IMR-90 (cell line): ENCODE measurements at regions not wholly inside any gene's neighbourhood (a gene's known extent, or its start where the extent isn't known, plus 50 kb on each side); places are given as distances from the start of the nearest gene placed in this dataset.

Source experiments
- ATAC-seq: fragments of 200-7000 bp; cut with Tn5 transposase; 2 replicates; pipeline ENCODE4 v1.9.1; 2020; ENCODE audit warnings: low read depth, mild to moderate bottlenecking, moderate library complexity
- BruUV-seq: library from RNA; stranded (reverse); fragments of 400-500 nt; replicated peaks from 2 replicates; lab custom pipeline; 2021; lab: Mats Ljungman, UMichigan
- CTCF ChIA-PET: fragments of 300-600 bp; formaldehyde crosslinking; extraction: SDS; loops from one replicate; lab custom pipeline; 2021; ENCODE audit warnings: antibody characterized with exemption; lab: Yijun Ruan, JAX
- POLR2A ChIA-PET: fragments of 300-600 bp; sonication (Branson Sonifier 250); formaldehyde crosslinking; loops from one replicate; lab custom pipeline; 2022; ENCODE audit warnings: antibody characterized with exemption; ENCODE audit not compliant: unreplicated experiment; lab: Charles Lee
- DNase-seq: peaks from one replicate; pipeline ENCODE4 v3.0.0; 2013
- H2AFZ ChIP-seq: replicated peaks from 2 replicates; pipeline ENCODE3; 2013; ENCODE audit warnings: low read length, mild to moderate bottlenecking; ENCODE audit not compliant: poor library complexity
- H2AK5ac ChIP-seq: 2 replicates; pipeline ENCODE4 v1.6.1; 2013; ENCODE audit warnings: low read depth, low read length, inconsistent platforms
- H2AK9ac ChIP-seq: replicated peaks from 2 replicates; pipeline ENCODE3; 2013; ENCODE audit warnings: mild to moderate bottlenecking, low read depth, low read length, moderate library complexity; ENCODE audit not compliant: poor library complexity
- H2BK120ac ChIP-seq: 2 replicates; pipeline ENCODE4 v1.6.1; 2013; ENCODE audit warnings: low read depth, low read length, inconsistent platforms
- H2BK15ac ChIP-seq: 3 replicates; pipeline ENCODE4 v1.6.1; 2013; ENCODE audit warnings: low read depth, low read length, inconsistent platforms
- H2BK20ac ChIP-seq: 2 replicates; pipeline ENCODE4 v1.6.1; 2013; ENCODE audit warnings: low read depth, mild to moderate bottlenecking, inconsistent platforms, low read length, moderate library complexity
- H2BK5ac ChIP-seq: 2 replicates; pipeline ENCODE4 v1.6.1; 2013; ENCODE audit warnings: mild to moderate bottlenecking, low read depth, low read length, inconsistent platforms; ENCODE audit not compliant: poor library complexity, severe bottlenecking
- H3K14ac ChIP-seq: replicated peaks from 2 replicates; pipeline ENCODE4 v1.6.1; 2013; ENCODE audit warnings: low read depth, low read length, inconsistent platforms
- H3K18ac ChIP-seq: 2 replicates; pipeline ENCODE4 v1.6.1; 2013; ENCODE audit warnings: low read depth, low read length, control low read depth
- H3K23ac ChIP-seq: 2 replicates; pipeline ENCODE4 v1.6.1; 2013; ENCODE audit warnings: low read depth, low read length, inconsistent platforms
- H3K27ac ChIP-seq: 2 replicates; pipeline ENCODE4 v1.5.1; 2013; ENCODE audit warnings: mild to moderate bottlenecking, control low read depth, low read length; ENCODE audit not compliant: insufficient read depth
- H3K27me3 ChIP-seq: 2 replicates; pipeline ENCODE4 v1.6.1; 2013; ENCODE audit warnings: low read length; ENCODE audit not compliant: control insufficient read depth, insufficient read depth
- H3K36me3 ChIP-seq: 2 replicates; pipeline ENCODE4 v1.6.1; 2013; ENCODE audit warnings: low read length, mixed read lengths; ENCODE audit not compliant: control insufficient read depth, insufficient read depth
- H3K4ac ChIP-seq: 2 replicates; pipeline ENCODE4 v1.6.1; 2013; ENCODE audit warnings: low read depth, low read length, inconsistent platforms
- H3K4me1 ChIP-seq: 2 replicates; pipeline ENCODE4 v1.6.1; 2013; ENCODE audit warnings: low read length, mixed read lengths; ENCODE audit not compliant: control insufficient read depth, insufficient read depth
- H3K4me2 ChIP-seq: 2 replicates; pipeline ENCODE4 v1.6.1; 2013; ENCODE audit warnings: low read depth, mild to moderate bottlenecking, control low read depth, low read length, moderate library complexity
- H3K4me3 ChIP-seq: 2 replicates; pipeline ENCODE4 v1.5.1; 2013; ENCODE audit warnings: low read depth, mild to moderate bottlenecking, control low read depth, low read length, moderate library complexity; ENCODE audit not compliant: insufficient read depth
- H3K56ac ChIP-seq: 2 replicates; pipeline ENCODE4 v1.6.1; 2013; ENCODE audit warnings: low read length, inconsistent platforms; ENCODE audit not compliant: insufficient read depth; ENCODE audit errors: extremely low read depth
- H3K79me1 ChIP-seq, 2 experiments: 2 replicates each; pipeline ENCODE4 v1.6.1; 2013; ENCODE audit warnings: low read length in 2 of 2, inconsistent platforms in 1 of 2, low read depth in 1 of 2
- H3K9ac ChIP-seq: 2 replicates; pipeline ENCODE4 v1.6.1; 2013; ENCODE audit warnings: low read depth, low read length, control low read depth
- H3K9me1 ChIP-seq: 2 replicates; pipeline ENCODE4 v1.6.1; 2013; ENCODE audit warnings: low read length, inconsistent platforms; ENCODE audit not compliant: insufficient read depth
- H3K9me3 ChIP-seq: 2 replicates; pipeline ENCODE4 v1.6.1; 2013; ENCODE audit warnings: low read length; ENCODE audit not compliant: control insufficient read depth, insufficient read depth
- H4K20me1 ChIP-seq: 2 replicates; pipeline ENCODE4 v1.6.1; 2013; ENCODE audit warnings: low read length, inconsistent platforms; ENCODE audit not compliant: insufficient read depth
- H4K5ac ChIP-seq: 2 replicates; pipeline ENCODE4 v1.6.1; 2013; ENCODE audit warnings: mild to moderate bottlenecking, low read depth, low read length, control low read depth
- H4K8ac ChIP-seq, 2 experiments: 2 replicates each; pipeline ENCODE4 v1.6.1; 2013; ENCODE audit warnings: low read depth in 2 of 2, low read length in 2 of 2, control low read depth in 1 of 2, inconsistent platforms in 1 of 2
- H4K91ac ChIP-seq: 2 replicates; pipeline ENCODE4 v1.6.1; 2013; ENCODE audit warnings: low read depth, low read length, inconsistent platforms; ENCODE audit not compliant: insufficient read depth
- CEBPB ChIP-seq: IDR thresholded peaks from 2 replicates; pipeline ENCODE4 v1.6.1; 2012; ENCODE audit warnings: low read depth, low read length, improper control_type of control experiment
- CTCF ChIP-seq: conservative IDR thresholded peaks from 2 replicates; pipeline ENCODE4 v1.5.1; 2012; ENCODE audit warnings: mild to moderate bottlenecking, low read depth, low read length, improper control_type of control experiment
- FOS ChIP-seq: fragments of 150-350 bp; IDR thresholded peaks from 2 replicates; pipeline ENCODE4 v1.6.1; 2016; ENCODE audit warnings: low read depth, low read length
- NFE2L2 ChIP-seq: fragments of 150-350 bp; IDR thresholded peaks from 2 replicates; pipeline ENCODE4 v1.6.1; 2016; ENCODE audit warnings: low read depth, mild to moderate bottlenecking, low read length
- POLR2A ChIP-seq: IDR thresholded peaks from 2 replicates; pipeline ENCODE4 v1.6.1; 2012; ENCODE audit warnings: mild to moderate bottlenecking, low read depth, low read length
- RCOR1 ChIP-seq: IDR thresholded peaks from 2 replicates; pipeline ENCODE4 v1.6.1; 2012; ENCODE audit warnings: mild to moderate bottlenecking, low read length, improper control_type of control experiment; ENCODE audit not compliant: insufficient replicate concordance
- RFX5 ChIP-seq: IDR thresholded peaks from 2 replicates; pipeline ENCODE4 v1.8.0; 2012; ENCODE audit warnings: low read depth, mild to moderate bottlenecking, low read length, moderate library complexity
- SMC3 ChIP-seq: fragments of 150-350 bp; IDR thresholded peaks from 2 replicates; pipeline ENCODE4 v1.6.1; 2016; ENCODE audit warnings: low read depth, mild to moderate bottlenecking, antibody characterized with exemption, low read length, moderate library complexity
- WGBS, 2 experiments: methylation state at CpG; one replicate each; pipeline versions ENCODE4 v1.1.5 to v1.1.7; 2013; ENCODE audit warnings: missing lambda C conversion rate in 2 of 2; ENCODE audit not compliant: insufficient read length in 1 of 2; ENCODE audit errors: extremely low coverage in 2 of 2; 5-methylcytosine and 5-hydroxymethylcytosine counted together
- dilution Hi-C: fragments of 300-500 bp; cut with HindIII; formaldehyde crosslinking; loops from one replicate; pipeline ENCODE4 v1.14.3; 2018; ENCODE audit warnings: low sequenced_read_pairs; ENCODE audit not compliant: unreplicated experiment
- in situ Hi-C: fragments of 300-500 bp; cut with MboI; formaldehyde crosslinking; loops from 3 replicates; pipeline ENCODE4 v1.14.3; 2019; ENCODE audit warnings: low sequenced_read_pairs, inconsistent platforms, mixed read lengths
- intact Hi-C: fragments of 100-400 bp; cut with micrococcal nuclease; formaldehyde crosslinking; loops from 2 replicates; pipeline ENCODE4 v1.10.0; 2022

GRCh38 chr3:189038773-189039745 lies 132.7 kb upstream of the TPRG1 start:
- H4K8ac ChIP-seq = no peak overlapping the region
- no peak overlapping the region for H2AK5ac ChIP-seq
- no peak overlapping the region for H3K4ac ChIP-seq
- no peaks in the 10 kb centered on the region for H4K20me1 ChIP-seq
- no peak overlapping the region for H4K91ac ChIP-seq
- intact Hi-C loops = no loop called here
- no peaks in the 10 kb centered on the region for H3K36me3 ChIP-seq
- no peak overlapping the region for H2AK9ac ChIP-seq
- H3K9ac ChIP-seq = no peak overlapping the region
- H3K27me3 ChIP-seq = no peaks in the 10 kb centered on the region
- H2AFZ ChIP-seq = no peak overlapping the region
- H3K9me1 ChIP-seq = no peaks in the 10 kb centered on the region
- no peak overlapping the region for H3K4me2 ChIP-seq
- no peak overlapping the region for H2BK5ac ChIP-seq
- ATAC-seq (no peak), DNase-seq (no peak)
- H3K18ac ChIP-seq = no peak overlapping the region
- no peak overlapping the region for H4K5ac ChIP-seq
- POLR2A ChIA-PET = no interaction called here
- H3K27ac ChIP-seq = no peak overlapping the region
- H3K4me3 ChIP-seq = no peak overlapping the region
- BruUV-seq = no TSS peak
- H2BK20ac ChIP-seq = no peak overlapping the region
- H3K23ac ChIP-seq = no peak overlapping the region
- TF ChIP-seq RFX5 (no peak), SMC3 (no peak), NFE2L2 (no peak), FOS (no peak), POLR2A (no peak), RCOR1 (no peak), CTCF (no peak), CEBPB (no peak)
- no peak overlapping the region for H2BK15ac ChIP-seq
- H3K56ac ChIP-seq = no peak overlapping the region
- dilution Hi-C loops = no loop called here
- WGBS, 2 experiments = 80% methylated on average over 1 of the region's 2 CpGs; no CpG with 5 or more reads in 1 of the 2 experiments
- H3K4me1 ChIP-seq = no peaks in the 10 kb centered on the region
- in situ Hi-C loops = no loop called here
- CTCF ChIA-PET = no interaction called here
- H2BK120ac ChIP-seq = no peak overlapping the region
- no peaks in the 10 kb centered on the region for H3K9me3 ChIP-seq
- H3K14ac ChIP-seq = no peak overlapping the region
- no peaks in the 10 kb centered on the region for H3K79me1 ChIP-seq
